Stomach (tissue), 8 donors: ENCODE measurements at regions not wholly inside any gene's neighbourhood (a gene's known extent, or its start where the extent isn't known, plus 50 kb on each side); places are given as distances from the start of the nearest gene placed in this dataset.

Source experiments
- DNase-seq, 2 donors: peaks; one replicate each; pipeline versions ENCODE4 v3.0.0 to v3.0.0-alpha.2; 2013 to 2019
- H3K27ac ChIP-seq, 5 donors: fragments of 200-600 bp in 4 of 5; sonication (generic) in 4 of 5; one replicate each; pipeline ENCODE4 v1.5.1; 2013 to 2019; ENCODE audit warnings: mild to moderate bottlenecking in 1 of 5, moderate library complexity in 1 of 5
- H3K27me3 ChIP-seq, 3 donors: fragments of 200-600 bp; sonication (generic); one replicate each; pipeline ENCODE4 v1.5.1; 2017 to 2019; ENCODE audit warnings: mixed run types in 1 of 3
- H3K36me3 ChIP-seq, 4 donors: fragments of 200-600 bp; sonication (generic); 1 replicate in 3 of 4; 2 replicates in 1 of 4; pipeline ENCODE4 v1.5.1; 2016 to 2019
- H3K4me1 ChIP-seq, 4 donors: fragments of 200-600 bp; sonication (generic); one replicate each; pipeline ENCODE4 v1.5.1; 2016 to 2019
- H3K4me3 ChIP-seq, 4 donors: fragments of 200-600 bp; sonication (generic) in 3 of 4; one replicate each; pipeline ENCODE4 v1.5.1; 2016 to 2019; ENCODE audit warnings: mild to moderate bottlenecking in 1 of 4
- H3K9me3 ChIP-seq, 4 donors: fragments of 200-600 bp; sonication (generic); one replicate each; pipeline ENCODE4 v1.5.1; 2016 to 2019
- CTCF ChIP-seq, 7 experiments: fragments of 450-650 bp in 4 of 7; fragments of 200-600 bp in 3 of 7; sonication (generic) in 3 of 7; IDR thresholded peaks; one replicate each; pipeline ENCODE4 v1.5.1; 2016 to 2019; ENCODE audit warnings: antibody characterized with exemption in 7 of 7, control low read depth in 2 of 7, mild to moderate bottlenecking in 1 of 7
- EP300 ChIP-seq: sonication (generic); formaldehyde crosslinking; IDR thresholded peaks from one replicate; pipeline ENCODE4 v1.6.1; 2017; ENCODE audit warnings: antibody characterized with exemption
- POLR2A ChIP-seq, 4 donors: fragments of 450-650 bp; IDR thresholded peaks; one replicate each; pipeline ENCODE4 v1.6.1; 2016; ENCODE audit warnings: antibody characterized with exemption in 4 of 4, control low read depth in 2 of 4, mild to moderate bottlenecking in 1 of 4, moderate library complexity in 1 of 4
- POLR2AphosphoS5 ChIP-seq, 3 donors: sonication (generic); formaldehyde crosslinking; IDR thresholded peaks; one replicate each; pipeline ENCODE4 v1.6.1; 2016; ENCODE audit warnings: antibody characterized with exemption in 3 of 3
- WGBS, 5 donors: extraction: QIAGEN DNeasy Blood & Tissue Kit in 3 of 5; methylation state at CpG; one replicate each; pipeline versions ENCODE4 v1.1.5 to v1.1.7; 2013 to 2018; 5-methylcytosine and 5-hydroxymethylcytosine counted together
- intact Hi-C: fragments of 100-400 bp; cut with DNase I; formaldehyde crosslinking; loops from one replicate; pipeline ENCODE4 v1.15.1; 2023; ENCODE audit warnings: low total_unique reads
- donor health status: healthy with polysubstance abuse.
- donor health status: Bipolar disorder and iron deficiency.
- donor health status: healthy.

- no peaks in the 10 kb centered on the region for H3K36me3 ChIP-seq
- peaks cover 0 to 5% (median 1%) of the 10 kb centered on the region in 4 donors for H3K9me3 ChIP-seq
- H3K4me1 ChIP-seq, result no peaks in the 10 kb centered on the region
- no peaks in the 10 kb centered on the region for H3K27me3 ChIP-seq
- intact Hi-C loops, result no loop called here
- no peak for DNase-seq
- H3K4me3 ChIP-seq, result no peak overlapping the region
- TF ChIP-seq POLR2A (IDR thresholded peaks at IDR 0.05), result no peak
- no peak for TF ChIP-seq EP300
- no peak for TF ChIP-seq POLR2AphosphoS5 (IDR thresholded peaks at IDR 0.05)
- TF ChIP-seq CTCF (IDR thresholded peaks at IDR 0.05), result no peak
- WGBS, 5 donors, result 73 to 85% (median 81%) methylated on average over 4 of the region's 4 CpGs
- H3K27ac ChIP-seq, result no peak overlapping the region
Observed at GRCh38 chr17:56011406-56012131, 141.7 kb upstream of the ANKFN1 start.

- H3K27me3 ChIP-seq, result no peaks in the 10 kb centered on the region
- no peak overlapping the region for H3K27ac ChIP-seq
- no peak for TF ChIP-seq CTCF (IDR thresholded peaks at IDR 0.05)
- no peak for TF ChIP-seq EP300
- no peak for TF ChIP-seq POLR2AphosphoS5 (IDR thresholded peaks at IDR 0.05)
- no peak for TF ChIP-seq POLR2A (IDR thresholded peaks at IDR 0.05)
- 61 to 79% (median 75%) methylated on average over 3 of the region's 3 CpGs for WGBS, 5 donors
- intact Hi-C loops, result no loop called here
- no peaks in the 10 kb centered on the region for H3K4me1 ChIP-seq
- H3K4me3 ChIP-seq, result no peak overlapping the region
- peaks cover 0 to under 1% (median 0%) of the 10 kb centered on the region in 4 donors for H3K9me3 ChIP-seq
- DNase-seq, result no peak
- H3K36me3 ChIP-seq, result no peaks in the 10 kb centered on the region
Observed at GRCh38 chr17:56018211-56018610, 135.1 kb upstream of the ANKFN1 start.

GRCh38 chr17:56020369-56020768, 132.9 kb upstream of the ANKFN1 start:
- WGBS, 5 donors, result 19 to 46% (median 29%) methylated on average over 2 of the region's 2 CpGs
- no peak for TF ChIP-seq POLR2A (IDR thresholded peaks at IDR 0.05)
- TF ChIP-seq CTCF (IDR thresholded peaks at IDR 0.05), result no peak
- TF ChIP-seq EP300, result no peak
- no peak for TF ChIP-seq POLR2AphosphoS5 (IDR thresholded peaks at IDR 0.05)
- H3K4me3 ChIP-seq, result no peak overlapping the region
- intact Hi-C loops, result no loop called here
- H3K4me1 ChIP-seq, result no peaks in the 10 kb centered on the region
- no peak for DNase-seq
- no peaks in the 10 kb centered on the region for H3K27me3 ChIP-seq
- H3K36me3 ChIP-seq, result no peaks in the 10 kb centered on the region
- H3K9me3 ChIP-seq, result no peaks in the 10 kb centered on the region
- H3K27ac ChIP-seq, result no peak overlapping the region

- Histone ChIP-seq H3K4me3 (no peak overlapping the region), H3K27ac (no peak overlapping the region), H3K36me3 (no peaks in the 10 kb centered on the region), H3K4me1 (no peaks in the 10 kb centered on the region), H3K27me3 (no peaks in the 10 kb centered on the region), H3K9me3 (no peaks in the 10 kb centered on the region)
- WGBS, 5 donors, result 83 to 95% (median 91%) methylated on average over 6 of the region's 6 CpGs
- TF ChIP-seq EP300 (no peak), POLR2AphosphoS5 (IDR thresholded peaks at IDR 0.05) (no peak), POLR2A (IDR thresholded peaks at IDR 0.05) (no peak), CTCF (IDR thresholded peaks at IDR 0.05) (no peak)
- DNase-seq, result no peak
- intact Hi-C loops, result no loop called here
Observed at GRCh38 chr17:56021681-56022190, 131.5 kb upstream of the ANKFN1 start.
